GM19467 (cell line): ENCODE measurements at regions not wholly inside any gene's neighbourhood (a gene's known extent, or its start where the extent isn't known, plus 50 kb on each side); places are given as distances from the start of the nearest gene placed in this dataset.

Source experiments
- ATAC-seq: cut with Tn5 transposase; IDR thresholded peaks from one replicate; pipeline ENCODE4 v1.9.1; 2021; ENCODE audit warnings: mild to moderate bottlenecking, moderate library complexity; ENCODE audit not compliant: unreplicated experiment

GRCh38 chr3:16102187-16102561 is 72.3 kb upstream of the GALNT15 start:
- no peak for ATAC-seq

GRCh38 chr3:16102905-16103364 is 71.5 kb upstream of the GALNT15 start:
- no peak for ATAC-seq

- ATAC-seq, result no peak
These were observed 71.0 kb upstream of the GALNT15 start for GRCh38 chr3:16103472-16103871.

GRCh38 chr3:16104156-16104555 is 70.3 kb upstream of the GALNT15 start:
- ATAC-seq, result no peak

GRCh38 chr3:16106050-16106449 is 68.4 kb upstream of the GALNT15 start:
- ATAC-seq, result no peak

GRCh38 chr3:16108424-16108823 is 66.1 kb upstream of the GALNT15 start:
- no peak for ATAC-seq

GRCh38 chr3:16109929-16110328 is 64.6 kb upstream of the GALNT15 start:
- ATAC-seq, result no peak

GRCh38 chr3:16112910-16113504 is 61.5 kb upstream of the GALNT15 start:
- ATAC-seq, result no peak

- no peak for ATAC-seq
These were observed 60.8 kb upstream of the GALNT15 start for GRCh38 chr3:16113704-16114103.

GRCh38 chr3:16114429-16114828 is 60.1 kb upstream of the GALNT15 start:
- ATAC-seq, result no peak

- no peak for ATAC-seq
These were observed 59.5 kb upstream of the GALNT15 start for GRCh38 chr3:16114930-16115329.

- ATAC-seq, result no peak
These were observed 56.1 kb upstream of the GALNT15 start for GRCh38 chr3:16118396-16118795.

GRCh38 chr3:16119887-16120286 is 54.6 kb upstream of the GALNT15 start:
- ATAC-seq, result no peak

- no peak for ATAC-seq
These were observed 53.1 kb upstream of the GALNT15 start for GRCh38 chr3:16121391-16121790.

GRCh38 chr3:16122155-16122554 is 52.3 kb upstream of the GALNT15 start:
- ATAC-seq, result no peak

GRCh38 chr3:16122661-16123060 is 51.8 kb upstream of the GALNT15 start:
- ATAC-seq, result no peak

- no peak for ATAC-seq
These were observed 49.8 kb upstream of the GALNT15 start for GRCh38 chr3:16124636-16125035.
